IMR-90 (cell line): ENCODE measurements at regions not wholly inside any gene's neighbourhood (a gene's known extent, or its start where the extent isn't known, plus 50 kb on each side); places are given as distances from the start of the nearest gene placed in this dataset.

ENCODE experiments used
- CHD1 ChIP-seq: IDR thresholded peaks from 2 replicates; pipeline ENCODE4 v1.6.1; 2012; ENCODE audit warnings: low read depth, low read length, improper control_type of control experiment
- MAZ ChIP-seq: IDR thresholded peaks from 2 replicates; pipeline ENCODE4 v1.6.1; 2012; ENCODE audit warnings: low read depth, mild to moderate bottlenecking, low read length, improper control_type of control experiment, moderate library complexity, borderline replicate concordance
- MXI1 ChIP-seq: IDR thresholded peaks from 2 replicates; pipeline ENCODE4 v1.6.1; 2012; ENCODE audit warnings: low read depth, mild to moderate bottlenecking, low read length, moderate library complexity, borderline replicate concordance
- POLR2A ChIP-seq: IDR thresholded peaks from 2 replicates; pipeline ENCODE4 v1.6.1; 2012; ENCODE audit warnings: mild to moderate bottlenecking, low read depth, low read length
- RAD21 ChIP-seq: IDR thresholded peaks from 2 replicates; pipeline ENCODE4 v1.6.1; 2012; ENCODE audit warnings: low read length, improper control_type of control experiment
- TF ChIP-seq, protein P1 (sequence below): conservative IDR thresholded peaks from 2 replicates; pipeline ENCODE4 v1.5.1; 2012; ENCODE audit warnings: mild to moderate bottlenecking, low read depth, low read length, improper control_type of control experiment

DNA sequence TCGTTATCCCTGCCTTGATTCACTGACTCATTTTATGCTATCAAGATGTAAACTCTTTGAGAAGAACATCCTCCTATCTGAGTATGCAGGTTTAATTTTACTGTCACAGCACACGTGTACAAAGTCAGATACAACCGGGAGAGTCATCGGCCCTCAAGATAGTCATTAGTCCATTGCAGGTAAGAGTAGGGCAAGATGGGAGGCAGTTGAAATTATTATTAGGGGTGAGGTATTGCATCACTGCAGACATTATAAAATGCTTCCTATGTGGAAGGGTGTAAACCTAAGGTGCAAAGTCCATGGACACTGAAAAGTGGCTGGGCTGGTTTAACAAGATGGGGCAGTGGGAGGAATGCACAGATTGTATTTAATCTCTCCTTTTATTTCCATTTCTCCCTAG, 113.7 kb downstream of the ARL4A start:
- no peak for TF ChIP-seq CHD1
- TF ChIP-seq, protein P1, sequence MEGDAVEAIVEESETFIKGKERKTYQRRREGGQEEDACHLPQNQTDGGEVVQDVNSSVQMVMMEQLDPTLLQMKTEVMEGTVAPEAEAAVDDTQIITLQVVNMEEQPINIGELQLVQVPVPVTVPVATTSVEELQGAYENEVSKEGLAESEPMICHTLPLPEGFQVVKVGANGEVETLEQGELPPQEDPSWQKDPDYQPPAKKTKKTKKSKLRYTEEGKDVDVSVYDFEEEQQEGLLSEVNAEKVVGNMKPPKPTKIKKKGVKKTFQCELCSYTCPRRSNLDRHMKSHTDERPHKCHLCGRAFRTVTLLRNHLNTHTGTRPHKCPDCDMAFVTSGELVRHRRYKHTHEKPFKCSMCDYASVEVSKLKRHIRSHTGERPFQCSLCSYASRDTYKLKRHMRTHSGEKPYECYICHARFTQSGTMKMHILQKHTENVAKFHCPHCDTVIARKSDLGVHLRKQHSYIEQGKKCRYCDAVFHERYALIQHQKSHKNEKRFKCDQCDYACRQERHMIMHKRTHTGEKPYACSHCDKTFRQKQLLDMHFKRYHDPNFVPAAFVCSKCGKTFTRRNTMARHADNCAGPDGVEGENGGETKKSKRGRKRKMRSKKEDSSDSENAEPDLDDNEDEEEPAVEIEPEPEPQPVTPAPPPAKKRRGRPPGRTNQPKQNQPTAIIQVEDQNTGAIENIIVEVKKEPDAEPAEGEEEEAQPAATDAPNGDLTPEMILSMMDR = no peak
- no peak for TF ChIP-seq MAZ
- no peak for TF ChIP-seq POLR2A
- TF ChIP-seq RAD21 = no peak
- TF ChIP-seq MXI1 = no peak
